ENCODE measurements at regions not wholly inside any gene's neighbourhood (a gene's known extent, or its start where the extent isn't known, plus 50 kb on each side); places are given as distances from the start of the nearest gene placed in this dataset.

- no peak overlapping the region for H3K4me2 ChIP-seq (ENCODE audit: insufficient read depth, low read length)
- no peak for DNase-seq (ENCODE audit: insufficient read length, low spot score, missing footprints)
- H4K20me1 ChIP-seq (ENCODE audit: insufficient read depth, low read length), result no peaks in the 10 kb centered on the region
- H3K36me3 ChIP-seq (ENCODE audit: insufficient read depth, low read length), result no peaks in the 10 kb centered on the region
- no peak overlapping the region for H2AFZ ChIP-seq (ENCODE audit: low read length)
- no peaks in the 10 kb centered on the region for H3K27me3 ChIP-seq (ENCODE audit: insufficient read depth, low read length)
- peaks cover 3% of the 10 kb centered on the region for H3K9me3 ChIP-seq (ENCODE audit: low read depth, low read length)
- no peaks in the 10 kb centered on the region for H3K4me1 ChIP-seq (ENCODE audit: insufficient read depth, low read length)
- no peak overlapping the region for H3K27ac ChIP-seq (ENCODE audit: low read depth, low read length)
- H3K79me2 ChIP-seq (ENCODE audit: insufficient read depth, low read length), result no peaks in the 10 kb centered on the region
- no peak overlapping the region for H3K4me3 ChIP-seq (ENCODE audit: insufficient read depth, low read length)
- TF ChIP-seq CTCF (IDR thresholded peaks at IDR 0.05; ENCODE audit: extremely low read depth, low read depth, low read length), result no peak
Measured at GRCh38 chr13:65188721-65189120, 2041.4 kb downstream of the PCDH9 start.

- no peaks in the 10 kb centered on the region for H3K36me3 ChIP-seq (ENCODE audit: insufficient read depth, low read length)
- no peak overlapping the region for H2AFZ ChIP-seq (ENCODE audit: low read length)
- TF ChIP-seq CTCF (IDR thresholded peaks at IDR 0.05; ENCODE audit: extremely low read depth, low read depth, low read length), result no peak
Measured at GRCh38 chr13:65168026-65168425, 2062.1 kb downstream of the PCDH9 start.

GRCh38 chr13:65166675-65167074 is 2063.5 kb downstream of the PCDH9 start:
- H3K36me3 ChIP-seq (ENCODE audit: insufficient read depth, low read length), result no peaks in the 10 kb centered on the region
- H3K4me3 ChIP-seq (ENCODE audit: insufficient read depth, low read length), result no peak overlapping the region
- no peaks in the 10 kb centered on the region for H3K4me1 ChIP-seq (ENCODE audit: insufficient read depth, low read length)
- no peak overlapping the region for H3K27ac ChIP-seq (ENCODE audit: low read depth, low read length)
- no peak overlapping the region for H2AFZ ChIP-seq (ENCODE audit: low read length)
- no peaks in the 10 kb centered on the region for H3K79me2 ChIP-seq (ENCODE audit: insufficient read depth, low read length)
- no peak for TF ChIP-seq CTCF (IDR thresholded peaks at IDR 0.05; ENCODE audit: extremely low read depth, low read depth, low read length)
- H3K9me3 ChIP-seq (ENCODE audit: low read depth, low read length), result no peaks in the 10 kb centered on the region
- no peaks in the 10 kb centered on the region for H4K20me1 ChIP-seq (ENCODE audit: insufficient read depth, low read length)
- no peaks in the 10 kb centered on the region for H3K27me3 ChIP-seq (ENCODE audit: insufficient read depth, low read length)
- no peak for DNase-seq (ENCODE audit: insufficient read length, low spot score, missing footprints)
- H3K4me2 ChIP-seq (ENCODE audit: insufficient read depth, low read length), result no peak overlapping the region

More at GRCh38 chr13:65168026-65168425, 2062.1 kb downstream of the PCDH9 start:
- Histone ChIP-seq H3K27me3 (ENCODE audit: insufficient read depth, low read length) (no peaks in the 10 kb centered on the region), H3K4me3 (ENCODE audit: insufficient read depth, low read length) (no peak overlapping the region), H4K20me1 (ENCODE audit: insufficient read depth, low read length) (no peaks in the 10 kb centered on the region), H3K4me2 (ENCODE audit: insufficient read depth, low read length) (no peak overlapping the region), H3K79me2 (ENCODE audit: insufficient read depth, low read length) (no peaks in the 10 kb centered on the region), H3K4me1 (ENCODE audit: insufficient read depth, low read length) (no peaks in the 10 kb centered on the region), H3K27ac (ENCODE audit: low read depth, low read length) (no peak overlapping the region), H3K9me3 (ENCODE audit: low read depth, low read length) (no peaks in the 10 kb centered on the region)
- no peak for DNase-seq (ENCODE audit: insufficient read length, low spot score, missing footprints)

GRCh38 chr13:65159803-65160202 is 2070.3 kb downstream of the PCDH9 start:
- Histone ChIP-seq H3K9me3 (ENCODE audit: low read depth, low read length) (no peaks in the 10 kb centered on the region), H3K79me2 (ENCODE audit: insufficient read depth, low read length) (no peaks in the 10 kb centered on the region), H3K4me1 (ENCODE audit: insufficient read depth, low read length) (no peaks in the 10 kb centered on the region), H3K4me3 (ENCODE audit: insufficient read depth, low read length) (no peak overlapping the region), H3K27me3 (ENCODE audit: insufficient read depth, low read length) (no peaks in the 10 kb centered on the region), H2AFZ (ENCODE audit: low read length) (no peak overlapping the region), H3K4me2 (ENCODE audit: insufficient read depth, low read length) (no peak overlapping the region), H3K36me3 (ENCODE audit: insufficient read depth, low read length) (no peaks in the 10 kb centered on the region), H4K20me1 (ENCODE audit: insufficient read depth, low read length) (no peaks in the 10 kb centered on the region), H3K27ac (ENCODE audit: low read depth, low read length) (no peak overlapping the region)
- TF ChIP-seq CTCF (IDR thresholded peaks at IDR 0.05; ENCODE audit: extremely low read depth, low read depth, low read length), result no peak
- no peak for DNase-seq (ENCODE audit: insufficient read length, low spot score, missing footprints)

Measured in osteoblast (primary cell).